ENCODE measurements at regions not wholly inside any gene's neighbourhood (a gene's known extent, or its start where the extent isn't known, plus 50 kb on each side); places are given as distances from the start of the nearest gene placed in this dataset.

GRCh38 chr15:37217567-37217966 is 117.2 kb upstream of the MEIS2 start:
- no peak for TF ChIP-seq CTCF (IDR thresholded peaks at IDR 0.05)
- TF ChIP-seq POLR2A (IDR thresholded peaks at IDR 0.05): no peak

Data from lower leg skin (tissue), 3 donors.